K562 (cell line): ENCODE measurements at regions not wholly inside any gene's neighbourhood (a gene's known extent, or its start where the extent isn't known, plus 50 kb on each side); places are given as distances from the start of the nearest gene placed in this dataset.

Source experiments
- CREB3 ChIP-seq: fragments of 450-650 bp; conservative IDR thresholded peaks from 2 replicates; pipeline ENCODE4 v1.6.1; 2016; ENCODE audit warnings: missing genetic modification characterization, low read depth, mild to moderate bottlenecking, missing compliant biosample characterization, moderate library complexity
- ETS1 ChIP-seq: conservative IDR thresholded peaks from 2 replicates; pipeline ENCODE4 v1.6.1; 2011; ENCODE audit warnings: low read depth, mild to moderate bottlenecking, low read length; ENCODE audit not compliant: control insufficient read depth
- HNRNPK ChIP-seq: fragments of 200-400 bp; formaldehyde crosslinking; IDR thresholded peaks from one replicate; pipeline ENCODE4 v1.6.1; 2018; ENCODE audit warnings: mild to moderate bottlenecking, low read depth, low read length; ENCODE audit not compliant: poor library complexity, severe bottlenecking
- PHB ChIP-seq: fragments of 250-450 bp; sonication (Bioruptor Pico); IDR thresholded peaks from 2 replicates; pipeline ENCODE4 v1.5.0; 2021
- POLR2A ChIP-seq: fragments of 450-650 bp; conservative IDR thresholded peaks from 2 replicates; pipeline ENCODE4 v1.6.1; 2016
- POLR2AphosphoS5 ChIP-seq: IDR thresholded peaks from 2 replicates; pipeline ENCODE4 v1.6.1; 2011; ENCODE audit warnings: mild to moderate bottlenecking, low read depth, low read length, moderate library complexity; ENCODE audit not compliant: control insufficient read depth, insufficient read depth
- TBP ChIP-seq: optimal IDR thresholded peaks from 2 replicates; pipeline ENCODE3; 2011; ENCODE audit warnings: low read depth, low read length, improper control_type of control experiment
- THAP12 ChIP-seq: fragments of 250-450 bp; sonication (Bioruptor Pico); IDR thresholded peaks from 2 replicates; pipeline ENCODE4 v1.9.0; 2021; ENCODE audit warnings: mild to moderate bottlenecking, inconsistent platforms
- ZNF24 ChIP-seq: fragments of 450-650 bp; IDR thresholded peaks from 2 replicates; pipeline ENCODE4 v1.6.1; 2016
- ZNF253 ChIP-seq: fragments of 250-450 bp; sonication (Bioruptor Pico); conservative IDR thresholded peaks from 2 replicates; pipeline ENCODE4 v1.6.1; 2021; ENCODE audit warnings: mild to moderate bottlenecking

- TF ChIP-seq ETS1 (no peak), TBP (no peak), CREB3 (no peak), THAP12 (CRISPR knock-in tag) (no peak), ZNF253 (CRISPR knock-in tag) (no peak), ZNF24 (no peak), HNRNPK (no peak), POLR2A (no peak), POLR2AphosphoS5 (no peak), PHB (CRISPR knock-in tag) (no peak)
Observed at GRCh38 chr20:56868746-56869145, 239.6 kb downstream of the TFAP2C start.
